ENCODE measurements at regions not wholly inside any gene's neighbourhood (a gene's known extent, or its start where the extent isn't known, plus 50 kb on each side); places are given as distances from the start of the nearest gene placed in this dataset.

DNA sequence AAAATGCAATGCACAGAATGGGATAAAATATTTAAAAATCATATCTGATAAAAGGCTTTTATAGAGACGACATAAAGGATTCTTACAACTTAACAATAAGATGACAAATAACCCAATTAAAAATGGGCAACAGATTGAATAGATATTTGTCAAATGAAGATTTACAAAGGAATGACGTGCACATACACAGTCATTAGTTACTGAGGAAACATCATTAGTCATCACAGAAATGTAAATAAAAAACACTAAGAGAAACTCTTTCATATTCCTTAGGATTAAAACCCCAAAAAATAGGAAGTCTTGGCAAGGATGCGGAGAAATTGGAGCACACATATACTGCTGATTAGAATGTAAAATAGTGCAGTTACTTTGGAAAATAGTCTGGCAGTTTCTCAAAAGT, 1886.0 kb upstream of the CDH6 start:
- Histone ChIP-seq H4K8ac (replicated peaks; ENCODE audit: insufficient read length, low read depth, low read length) (no peak overlapping the region), H3K14ac (ENCODE audit: insufficient read depth, low read length) (no peak overlapping the region), H2AK5ac (ENCODE audit: insufficient read length, low read length) (no peak overlapping the region), H3K9me3 (ENCODE audit: control insufficient read depth, low read depth, low read length) (no peaks in the 10 kb centered on the region), H3K27ac (ENCODE audit: insufficient read length, low read depth, low read length) (no peak overlapping the region), H2AFZ (ENCODE audit: low read length) (no peak overlapping the region), H2BK20ac (ENCODE audit: low read depth, low read length, poor library complexity, severe bottlenecking) (no peak overlapping the region), H3K23me2 (ENCODE audit: insufficient read length, low read depth, low read length, poor library complexity, severe bottlenecking) (no peaks in the 10 kb centered on the region), H4K91ac (ENCODE audit: insufficient read length, low read depth, low read length) (no peak overlapping the region), H3K9ac (ENCODE audit: extremely low read depth, insufficient read length, low read length) (no peak overlapping the region), H3K4me2 (ENCODE audit: insufficient read depth, insufficient read length, low read length) (no peak overlapping the region), H3K79me2 (ENCODE audit: insufficient read depth, low read length) (no peaks in the 10 kb centered on the region), H3T11ph (ENCODE audit: low read length) (no peak overlapping the region), H2BK15ac (ENCODE audit: low read depth, low read length) (no peak overlapping the region), H2BK120ac (ENCODE audit: low read depth, low read length, poor library complexity, severe bottlenecking) (no peak overlapping the region), H3K4ac (ENCODE audit: low read depth, low read length) (no peak overlapping the region), H3K23ac (ENCODE audit: insufficient read length, low read depth, low read length) (no peak overlapping the region), H3K56ac (ENCODE audit: insufficient read length, low read depth, low read length) (no peak overlapping the region), H3K79me1 (ENCODE audit: insufficient read depth, low read depth, low read length, poor library complexity, severe bottlenecking) (no peaks in the 10 kb centered on the region), H3K27me3 (ENCODE audit: insufficient read depth, low read length) (no peaks in the 10 kb centered on the region), H2BK5ac (ENCODE audit: insufficient read length, low read length) (no peak overlapping the region), H4K20me1 (ENCODE audit: control insufficient read depth, insufficient read depth, insufficient read length) (no peaks in the 10 kb centered on the region), H3K4me1 (ENCODE audit: insufficient read depth, low read length) (no peaks in the 10 kb centered on the region), H4K5ac (ENCODE audit: insufficient read length, low read depth, low read length) (no peak overlapping the region), H3K18ac (ENCODE audit: insufficient read length, low read depth, low read length) (no peak overlapping the region), H2BK12ac (ENCODE audit: insufficient read length, low read depth, low read length) (no peak overlapping the region)
- no peak for DNase-seq
- Mint-ChIP-seq H3K27ac (no peak overlapping the region), H3K4me1 (no peaks in the 10 kb centered on the region), H3K27me3 (ENCODE audit: low read depth) (no peaks in the 10 kb centered on the region), H3K36me3 (ENCODE audit: insufficient read depth in 1 of 3, low read depth in 3 of 3) (no peaks in the 10 kb centered on the region; a peak in 1 of 7 replicates), H3K4me3 (no peak overlapping the region), H3K9me3 (no peaks in the 10 kb centered on the region; a peak in 1 of 5 replicates)
- no CpG with 5 or more reads among the region's 3 CpGs for WGBS (ENCODE audit: extremely low coverage, insufficient read length, low lambda C conversion rate)
- TF ChIP-seq, protein P1, sequence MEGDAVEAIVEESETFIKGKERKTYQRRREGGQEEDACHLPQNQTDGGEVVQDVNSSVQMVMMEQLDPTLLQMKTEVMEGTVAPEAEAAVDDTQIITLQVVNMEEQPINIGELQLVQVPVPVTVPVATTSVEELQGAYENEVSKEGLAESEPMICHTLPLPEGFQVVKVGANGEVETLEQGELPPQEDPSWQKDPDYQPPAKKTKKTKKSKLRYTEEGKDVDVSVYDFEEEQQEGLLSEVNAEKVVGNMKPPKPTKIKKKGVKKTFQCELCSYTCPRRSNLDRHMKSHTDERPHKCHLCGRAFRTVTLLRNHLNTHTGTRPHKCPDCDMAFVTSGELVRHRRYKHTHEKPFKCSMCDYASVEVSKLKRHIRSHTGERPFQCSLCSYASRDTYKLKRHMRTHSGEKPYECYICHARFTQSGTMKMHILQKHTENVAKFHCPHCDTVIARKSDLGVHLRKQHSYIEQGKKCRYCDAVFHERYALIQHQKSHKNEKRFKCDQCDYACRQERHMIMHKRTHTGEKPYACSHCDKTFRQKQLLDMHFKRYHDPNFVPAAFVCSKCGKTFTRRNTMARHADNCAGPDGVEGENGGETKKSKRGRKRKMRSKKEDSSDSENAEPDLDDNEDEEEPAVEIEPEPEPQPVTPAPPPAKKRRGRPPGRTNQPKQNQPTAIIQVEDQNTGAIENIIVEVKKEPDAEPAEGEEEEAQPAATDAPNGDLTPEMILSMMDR (conservative IDR thresholded peaks at IDR 0.05), result no peak

All from H9 (cell line).